ENCODE measurements at regions not wholly inside any gene's neighbourhood (a gene's known extent, or its start where the extent isn't known, plus 50 kb on each side); places are given as distances from the start of the nearest gene placed in this dataset.
A peak's percentile ranks its signal among the peaks of the same experiment; 100 is the strongest.

- no peaks in the 10 kb centered on the region for H3K9me3 ChIP-seq
- intact Hi-C loops (cut with DNase I; ENCODE audit: low total_unique reads) = no loop called here
- H3K27ac ChIP-seq = no peak overlapping the region
- WGBS, 2 donors = 2 to 4% methylated on average over 10 to 62 of the region's 65 CpGs
- H3K27me3 ChIP-seq = no peaks in the 10 kb centered on the region
- no peaks in the 10 kb centered on the region for H3K4me1 ChIP-seq
- H3K36me3 ChIP-seq (ENCODE audit: low read depth, missing control alignments) = no peaks in the 10 kb centered on the region
- no peak for TF ChIP-seq POLR2A (IDR thresholded peaks at IDR 0.05)
- no peak for TF ChIP-seq CTCF (IDR thresholded peaks at IDR 0.05)
- H3K4me3 ChIP-seq = peak overlapping the region; percentile 34 to 51
- peak; percentile 51 for DNase-seq
These were observed 370.3 kb upstream of the SMIM31 start for GRCh38 chr4:164383358-164384220.

- Histone ChIP-seq H3K27ac (no peak overlapping the region), H3K4me3 (no peak overlapping the region), H3K27me3 (no peaks in the 10 kb centered on the region), H3K4me1 (no peaks in the 10 kb centered on the region), H3K36me3 (ENCODE audit: low read depth, missing control alignments) (no peaks in the 10 kb centered on the region), H3K9me3 (no peaks in the 10 kb centered on the region)
- intact Hi-C loops (cut with DNase I; ENCODE audit: low total_unique reads) = no loop called here
- no peak for TF ChIP-seq CTCF (IDR thresholded peaks at IDR 0.05)
- no peak for TF ChIP-seq POLR2A (IDR thresholded peaks at IDR 0.05)
- no peak for DNase-seq
- 55 to 59% methylated on average over 8 of the region's 8 CpGs for WGBS, 2 donors
These were observed 369.5 kb upstream of the SMIM31 start for GRCh38 chr4:164384416-164384815.

- WGBS, 2 donors = 45 to 47% methylated on average over 4 of the region's 4 CpGs
- TF ChIP-seq CTCF (IDR thresholded peaks at IDR 0.05) = no peak
- TF ChIP-seq POLR2A (IDR thresholded peaks at IDR 0.05) = no peak
- intact Hi-C loops (cut with DNase I; ENCODE audit: low total_unique reads) = no loop called here
- Histone ChIP-seq H3K36me3 (ENCODE audit: low read depth, missing control alignments) (no peaks in the 10 kb centered on the region), H3K27ac (no peak overlapping the region), H3K9me3 (no peaks in the 10 kb centered on the region), H3K4me3 (no peak overlapping the region), H3K4me1 (no peaks in the 10 kb centered on the region), H3K27me3 (no peaks in the 10 kb centered on the region)
- no peak for DNase-seq
These were observed 357.5 kb upstream of the SMIM31 start for GRCh38 chr4:164396439-164396838.

- TF ChIP-seq POLR2A (IDR thresholded peaks at IDR 0.05) (no peak), CTCF (IDR thresholded peaks at IDR 0.05) (no peak)
- WGBS, 2 donors = 26 to 35% methylated on average over 1 of the region's 1 CpG
These were observed 351.4 kb upstream of the SMIM31 start for GRCh38 chr4:164402554-164402953.

GRCh38 chr4:164405774-164406173 lies 348.2 kb upstream of the SMIM31 start:
- TF ChIP-seq CTCF (IDR thresholded peaks at IDR 0.05) (no peak), POLR2A (IDR thresholded peaks at IDR 0.05) (no peak)

More at GRCh38 chr4:164402554-164402953, 351.4 kb upstream of the SMIM31 start:
- H3K4me3 ChIP-seq = no peak overlapping the region
- H3K4me1 ChIP-seq = no peaks in the 10 kb centered on the region
- no peaks in the 10 kb centered on the region for H3K9me3 ChIP-seq
- no peak overlapping the region for H3K27ac ChIP-seq
- no peaks in the 10 kb centered on the region for H3K36me3 ChIP-seq (ENCODE audit: low read depth, missing control alignments)
- intact Hi-C loops (cut with DNase I; ENCODE audit: low total_unique reads) = no loop called here
- H3K27me3 ChIP-seq = no peaks in the 10 kb centered on the region
- no peak for DNase-seq

More at GRCh38 chr4:164405774-164406173, 348.2 kb upstream of the SMIM31 start:
- H3K4me3 ChIP-seq = no peak overlapping the region
- H3K4me1 ChIP-seq = no peaks in the 10 kb centered on the region
- no peak overlapping the region for H3K27ac ChIP-seq
- H3K36me3 ChIP-seq (ENCODE audit: low read depth, missing control alignments) = no peaks in the 10 kb centered on the region
- no peak for DNase-seq
- H3K27me3 ChIP-seq = no peaks in the 10 kb centered on the region
- H3K9me3 ChIP-seq = no peaks in the 10 kb centered on the region
- intact Hi-C loops (cut with DNase I; ENCODE audit: low total_unique reads) = no loop called here
